ENCODE measurements at regions not wholly inside any gene's neighbourhood (a gene's known extent, or its start where the extent isn't known, plus 50 kb on each side); places are given as distances from the start of the nearest gene placed in this dataset.

- DNase-seq (ENCODE audit: low read depth), result no peak
Measured at GRCh38 chr5:15261269-15261995, 238.5 kb upstream of the FBXL7 start.

- no peak for DNase-seq (ENCODE audit: low read depth)
Measured at GRCh38 chr5:15260356-15261268, 239.4 kb upstream of the FBXL7 start.

- DNase-seq (ENCODE audit: low read depth), result no peak
Measured at GRCh38 chr5:15256485-15256884, 243.5 kb upstream of the FBXL7 start.

GRCh38 chr5:15255576-15255975 lies 244.4 kb upstream of the FBXL7 start:
- DNase-seq (ENCODE audit: low read depth), result no peak

GRCh38 chr5:15254607-15255006 lies 245.4 kb upstream of the FBXL7 start:
- DNase-seq (ENCODE audit: low read depth), result no peak

GRCh38 chr5:15252331-15252730 lies 247.6 kb upstream of the FBXL7 start:
- no peak for DNase-seq (ENCODE audit: low read depth)

DNA sequence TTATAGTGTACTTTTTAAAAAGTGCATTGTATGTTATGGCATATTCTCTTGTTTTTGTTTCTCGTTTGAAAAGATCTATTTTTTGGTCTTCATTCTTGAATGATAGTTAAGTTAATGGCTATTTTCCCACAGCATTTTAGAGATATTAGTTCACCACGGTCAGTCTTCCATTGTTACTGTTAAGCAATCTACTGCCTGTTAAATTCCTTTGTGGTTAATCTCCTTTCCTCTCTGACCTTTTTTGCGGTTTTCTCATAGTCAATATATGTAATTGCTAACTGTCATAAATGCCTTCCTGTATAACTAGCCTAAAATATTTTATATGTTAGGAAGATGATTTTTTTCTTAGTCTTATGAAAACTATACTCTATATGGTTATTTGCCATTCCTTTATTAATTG lies 250.8 kb upstream of the FBXL7 start:
- no peak for DNase-seq (ENCODE audit: low read depth)

DNA sequence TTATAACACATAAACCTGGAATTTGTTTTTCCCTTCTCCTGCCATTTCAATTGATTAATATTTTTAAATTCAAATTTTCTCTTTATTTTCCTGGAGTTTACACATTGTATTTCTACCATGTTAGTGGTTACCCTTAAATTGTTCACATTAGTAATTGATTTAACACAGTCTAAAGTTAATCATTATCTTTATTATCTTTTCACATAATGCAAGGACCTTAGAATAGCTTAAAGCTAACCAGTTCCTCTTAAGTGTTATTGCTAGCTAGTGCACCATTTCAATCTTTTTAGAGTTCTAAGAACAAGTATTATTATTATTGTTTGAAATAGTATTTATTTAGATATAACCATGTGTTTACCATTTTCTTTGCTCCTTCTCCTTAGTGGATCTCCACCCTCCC lies 251.2 kb upstream of the FBXL7 start:
- DNase-seq (ENCODE audit: low read depth), result no peak

DNA sequence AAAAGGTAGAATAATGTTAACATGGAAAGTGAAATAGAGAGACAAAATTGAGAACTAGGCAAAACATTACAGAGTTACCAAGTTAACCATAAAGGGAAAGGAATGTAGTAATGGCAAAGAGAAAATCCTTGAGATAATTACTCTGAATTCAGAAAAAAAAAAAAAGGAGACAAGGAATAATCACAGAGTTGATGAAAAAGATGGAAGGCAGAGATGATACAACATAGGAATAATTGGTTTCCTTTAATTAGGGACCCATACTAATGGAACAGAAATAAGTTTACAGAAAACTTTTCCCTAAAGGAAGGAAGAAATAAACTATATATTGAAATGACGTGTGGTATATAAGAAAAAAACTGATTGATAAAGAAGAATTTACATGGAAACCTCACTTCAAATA lies 254.1 kb upstream of the FBXL7 start:
- DNase-seq (ENCODE audit: low read depth), result no peak

- DNase-seq (ENCODE audit: low read depth), result no peak
Measured at GRCh38 chr5:15243301-15244020, 256.5 kb upstream of the FBXL7 start.

DNA sequence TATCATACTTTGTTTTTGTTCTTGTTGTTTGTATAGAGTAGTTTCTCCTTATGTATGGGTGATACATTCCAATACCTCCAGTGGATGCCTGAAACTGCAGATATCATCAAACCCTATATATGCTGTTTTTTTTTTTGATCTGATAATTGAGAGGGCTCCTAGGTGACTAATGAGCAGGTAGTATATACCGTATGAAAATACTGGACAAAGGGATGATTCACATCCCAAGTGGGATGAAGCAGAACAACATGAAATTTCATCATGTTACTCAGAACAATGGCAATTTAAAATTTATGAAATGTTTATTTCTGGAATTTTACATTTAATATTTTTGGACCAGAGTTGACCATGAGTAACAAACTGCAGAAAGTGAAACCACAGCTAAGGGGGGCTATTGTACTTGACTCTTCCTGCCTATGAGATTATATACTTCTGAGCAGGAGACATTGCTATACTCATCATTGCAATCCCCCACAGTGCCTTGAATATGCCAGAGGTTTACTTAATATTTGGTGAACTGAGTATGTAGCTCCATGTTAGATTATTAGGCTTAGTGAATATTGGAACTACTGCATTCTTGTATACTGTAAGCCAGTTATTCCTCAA lies 258.7 kb upstream of the FBXL7 start:
- DNase-seq (ENCODE audit: low read depth), result no peak

GRCh38 chr5:15238006-15238405 lies 262.0 kb upstream of the FBXL7 start:
- DNase-seq (ENCODE audit: low read depth), result no peak

GRCh38 chr5:15236911-15237508 lies 263.0 kb upstream of the FBXL7 start:
- DNase-seq (ENCODE audit: low read depth), result no peak

- no peak for DNase-seq (ENCODE audit: low read depth)
Measured at GRCh38 chr5:15234911-15235310, 265.1 kb upstream of the FBXL7 start.

- no peak for DNase-seq (ENCODE audit: low read depth)
Measured at GRCh38 chr5:15234366-15234765, 265.6 kb upstream of the FBXL7 start.

DNA sequence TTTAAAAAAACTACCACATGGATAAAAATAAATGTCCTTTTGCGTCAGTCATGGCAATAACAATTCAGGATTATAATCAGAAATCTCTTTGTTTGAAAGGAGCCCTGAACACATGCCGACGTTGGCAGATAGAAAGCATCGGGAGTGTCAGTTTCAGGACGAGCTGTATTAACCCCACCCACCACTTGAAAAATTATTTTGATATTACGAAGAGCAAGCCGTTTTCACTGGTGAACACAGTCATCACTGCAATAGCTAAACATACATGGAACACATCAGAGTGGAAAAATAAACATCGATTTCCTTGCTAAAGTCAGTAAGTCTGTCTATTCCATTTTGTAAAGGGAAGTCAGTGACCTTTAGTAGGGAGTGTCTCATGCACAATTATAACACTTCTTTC lies 266.4 kb upstream of the FBXL7 start:
- no peak for DNase-seq (ENCODE audit: low read depth)

DNA sequence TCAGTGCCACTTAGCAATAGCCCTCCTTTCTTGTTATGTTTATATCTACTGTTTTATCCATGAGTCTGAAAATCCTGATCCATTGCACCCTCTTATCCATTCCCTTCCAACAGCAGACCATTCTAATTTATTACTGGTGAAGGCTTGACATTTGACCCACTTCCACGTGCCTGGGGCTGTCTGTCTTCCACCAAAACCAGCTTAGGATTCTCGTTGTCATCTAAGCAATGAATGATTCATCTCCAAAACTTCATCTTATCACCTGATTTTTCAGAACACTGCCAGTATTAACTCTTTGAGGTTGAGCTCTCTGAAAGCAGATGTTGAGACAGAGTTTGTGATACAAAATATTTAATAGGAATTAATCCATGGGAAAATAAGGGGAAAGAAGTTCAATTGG lies 277.8 kb upstream of the FBXL7 start:
- no peak for DNase-seq (ENCODE audit: low read depth)

- DNase-seq (ENCODE audit: low read depth), result no peak
Measured at GRCh38 chr5:15220642-15221173, 279.3 kb upstream of the FBXL7 start.

- no peak for DNase-seq (ENCODE audit: low read depth)
Measured at GRCh38 chr5:15215056-15215455, 284.9 kb upstream of the FBXL7 start.

DNA sequence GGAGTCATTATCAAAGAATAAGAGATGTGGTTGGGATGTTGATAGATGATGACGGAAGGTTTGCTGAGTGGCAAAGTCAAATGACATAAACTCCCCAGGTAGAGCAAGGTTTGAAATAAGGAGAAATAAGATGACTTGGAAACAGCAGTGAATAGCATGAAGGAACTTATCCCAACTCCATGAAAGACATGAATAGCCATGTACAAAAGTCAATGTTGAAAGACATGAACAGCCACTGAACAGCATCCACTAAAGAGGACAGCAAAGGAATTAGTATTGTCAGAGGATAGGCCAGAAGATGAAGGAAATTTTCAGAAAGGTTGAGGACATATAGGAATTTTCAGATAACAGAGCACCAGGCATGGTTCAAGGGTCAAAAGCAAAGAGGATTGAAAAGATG lies 286.0 kb upstream of the FBXL7 start:
- no peak for DNase-seq (ENCODE audit: low read depth)

GRCh38 chr5:15209053-15209762 lies 290.8 kb upstream of the FBXL7 start:
- no peak for DNase-seq (ENCODE audit: low read depth)

Measured in activated T-helper 9 cell treated with anti-CD3 and anti-CD28 coated beads, Interleukin-2, amount 50 U/mL, for 16 hours (primary cell).